ENCODE measurements at regions not wholly inside any gene's neighbourhood (a gene's known extent, or its start where the extent isn't known, plus 50 kb on each side); places are given as distances from the start of the nearest gene placed in this dataset.

DNA sequence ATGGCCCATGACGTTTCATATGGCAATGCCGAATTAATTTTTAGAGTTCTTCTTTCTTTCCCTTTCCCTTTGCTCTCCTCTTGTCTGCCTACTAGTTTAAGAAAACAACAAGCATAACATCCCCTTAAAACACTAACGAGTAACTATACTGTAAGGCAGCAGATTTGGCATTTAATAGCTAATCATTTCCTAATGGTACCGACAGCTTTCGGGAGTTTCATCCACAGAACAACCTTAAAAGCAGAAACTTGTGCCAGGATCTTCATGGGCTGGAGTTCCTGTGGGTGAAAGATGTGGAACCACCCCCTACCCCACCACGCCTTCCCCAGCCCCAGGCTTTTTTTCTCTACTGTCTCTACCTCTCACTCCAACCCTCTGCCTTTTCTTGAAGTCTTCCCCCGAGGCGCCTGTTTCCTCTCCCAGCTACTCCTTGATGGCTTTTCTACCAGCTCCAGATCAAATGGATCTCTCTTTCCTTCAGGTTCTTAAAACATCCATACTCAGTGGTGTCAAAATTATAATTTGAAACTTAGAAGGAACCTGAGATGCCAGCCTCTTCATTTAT lies 319.5 kb downstream of the PIK3R1 start:
- TF ChIP-seq POLR2A (IDR thresholded peaks at IDR 0.05; ENCODE audit: low read depth, low read length) (no peak), TAF1 (IDR thresholded peaks at IDR 0.05; ENCODE audit: borderline replicate concordance, low read depth, low read length) (no peak), POLR2AphosphoS5 (IDR thresholded peaks at IDR 0.05; ENCODE audit: low read depth, low read length) (no peak)

All from GM12892 (cell line).